ENCODE measurements at regions not wholly inside any gene's neighbourhood (a gene's known extent, or its start where the extent isn't known, plus 50 kb on each side); places are given as distances from the start of the nearest gene placed in this dataset.
A peak's percentile ranks its signal among the peaks of the same experiment; 100 is the strongest.

DNA sequence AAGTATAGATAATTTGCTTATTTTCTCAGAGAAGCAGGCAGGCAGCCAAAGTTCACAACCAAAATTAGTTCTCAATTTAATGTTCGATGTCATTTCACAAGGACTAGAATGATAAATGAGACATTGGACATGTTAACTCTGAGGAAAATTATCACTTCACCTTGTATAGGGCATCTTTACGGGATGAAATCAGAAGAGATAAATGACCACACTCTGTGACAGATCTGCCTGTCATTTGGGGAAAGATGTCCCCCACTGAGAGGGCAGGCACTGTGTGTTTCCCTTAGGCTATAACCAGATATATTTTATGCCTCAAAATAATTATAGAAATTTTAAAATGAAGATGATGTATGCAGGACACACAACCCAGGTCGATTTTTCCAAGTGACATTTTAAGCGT, 642.9 kb downstream of the BRINP3 start:
- Mint-ChIP-seq H3K4me3 (ENCODE audit: unreplicated experiment) (no peak overlapping the region), H3K9me3 (ENCODE audit: low read depth) (no peaks in the 10 kb centered on the region), H3K36me3 (ENCODE audit: low read depth) (no peaks in the 10 kb centered on the region), H3K4me1 (ENCODE audit: low read depth) (peaks cover 4% of the 10 kb centered on the region), H3K27ac (ENCODE audit: unreplicated experiment) (no peak overlapping the region), H3K27me3 (ENCODE audit: low read depth) (no peaks in the 10 kb centered on the region)
- TF ChIP-seq CTCF (IDR thresholded peaks at IDR 0.05), result no peak
- DNase-seq (ENCODE audit: low spot score), result no peak

GRCh38 chr1:189847613-189848012, 630.1 kb downstream of the BRINP3 start:
- Mint-ChIP-seq H3K4me3 (ENCODE audit: unreplicated experiment) (no peak overlapping the region), H3K27ac (ENCODE audit: unreplicated experiment) (no peak overlapping the region), H3K4me1 (ENCODE audit: low read depth) (no peaks in the 10 kb centered on the region), H3K27me3 (ENCODE audit: low read depth) (no peaks in the 10 kb centered on the region), H3K36me3 (ENCODE audit: low read depth) (no peaks in the 10 kb centered on the region), H3K9me3 (ENCODE audit: low read depth) (peaks cover 4% of the 10 kb centered on the region)
- TF ChIP-seq CTCF (IDR thresholded peaks at IDR 0.05), result no peak
- DNase-seq (ENCODE audit: low spot score), result no peak

- no peaks in the 10 kb centered on the region for H3K27me3 Mint-ChIP-seq (ENCODE audit: low read depth)
- H3K4me1 Mint-ChIP-seq (ENCODE audit: low read depth), result no peaks in the 10 kb centered on the region
- no peak for TF ChIP-seq CTCF (IDR thresholded peaks at IDR 0.05)
- no peak overlapping the region for H3K4me3 Mint-ChIP-seq (ENCODE audit: unreplicated experiment)
- no peak for DNase-seq (ENCODE audit: low spot score)
- no peaks in the 10 kb centered on the region for H3K36me3 Mint-ChIP-seq (ENCODE audit: low read depth)
- no peak overlapping the region for H3K27ac Mint-ChIP-seq (ENCODE audit: unreplicated experiment)
- peaks cover 18% of the 10 kb centered on the region for H3K9me3 Mint-ChIP-seq (ENCODE audit: low read depth)
Observed at GRCh38 chr1:189851806-189852367, 625.8 kb downstream of the BRINP3 start.

DNA sequence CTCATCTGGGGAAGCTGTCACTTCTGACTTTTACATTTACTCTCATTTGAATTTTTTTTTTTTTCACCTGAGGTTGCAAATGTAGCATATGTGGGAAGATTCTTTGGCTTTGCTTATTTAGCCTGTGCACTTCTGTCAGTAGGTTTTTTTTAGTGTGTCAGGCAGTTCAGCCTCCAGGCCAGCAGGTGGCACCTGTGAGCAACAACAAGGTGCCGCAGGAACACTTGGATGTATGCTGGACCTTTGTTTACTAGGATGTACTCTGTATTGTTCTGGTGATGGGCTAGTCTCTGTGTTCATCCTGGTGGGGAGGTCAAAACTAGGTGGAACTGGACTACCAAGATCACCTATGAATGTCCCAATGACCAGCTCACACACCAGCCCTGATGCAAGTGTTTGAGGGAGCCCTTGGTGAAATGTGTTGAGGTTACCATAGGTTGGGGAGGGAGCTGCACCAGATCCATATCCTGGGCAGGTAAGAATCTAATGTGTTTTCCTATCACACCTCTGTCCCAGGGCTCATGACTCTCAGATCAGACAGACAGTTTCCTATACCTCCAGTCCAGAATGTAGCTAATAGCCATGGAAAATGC, 618.2 kb downstream of the BRINP3 start:
- peaks cover 32% of the 10 kb centered on the region for H3K9me3 Mint-ChIP-seq (ENCODE audit: low read depth)
- H3K4me1 Mint-ChIP-seq (ENCODE audit: low read depth), result no peaks in the 10 kb centered on the region
- H3K27ac Mint-ChIP-seq (ENCODE audit: unreplicated experiment), result no peak overlapping the region
- TF ChIP-seq CTCF (IDR thresholded peaks at IDR 0.05), result peak; percentile 73
- no peak for DNase-seq (ENCODE audit: low spot score)
- H3K4me3 Mint-ChIP-seq (ENCODE audit: unreplicated experiment), result no peak overlapping the region
- H3K36me3 Mint-ChIP-seq (ENCODE audit: low read depth), result no peaks in the 10 kb centered on the region
- H3K27me3 Mint-ChIP-seq (ENCODE audit: low read depth), result no peaks in the 10 kb centered on the region

DNA sequence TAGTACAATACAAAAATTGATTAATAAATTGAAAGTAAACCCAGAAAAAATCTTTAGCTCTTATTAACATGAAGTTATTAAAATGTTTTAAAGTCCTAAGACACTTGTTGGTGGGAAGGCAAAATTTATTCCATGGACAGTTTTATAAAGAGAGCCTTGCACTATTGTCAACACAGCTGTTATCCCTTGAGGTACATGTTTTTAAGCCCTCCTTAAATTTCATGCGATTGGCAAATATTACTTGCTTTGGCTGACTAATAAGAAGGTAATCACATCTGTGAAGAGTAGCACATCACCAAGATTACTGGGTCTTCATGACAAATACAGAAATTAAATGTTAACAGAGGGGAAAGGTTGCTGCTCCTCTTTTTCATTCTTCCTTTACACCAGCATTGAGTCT, 611.1 kb downstream of the BRINP3 start:
- no peak for TF ChIP-seq CTCF (IDR thresholded peaks at IDR 0.05)
- DNase-seq (ENCODE audit: low spot score), result no peak
- H3K27me3 Mint-ChIP-seq (ENCODE audit: low read depth), result no peaks in the 10 kb centered on the region
- no peak overlapping the region for H3K4me3 Mint-ChIP-seq (ENCODE audit: unreplicated experiment)
- H3K27ac Mint-ChIP-seq (ENCODE audit: unreplicated experiment), result no peak overlapping the region
- H3K4me1 Mint-ChIP-seq (ENCODE audit: low read depth), result no peaks in the 10 kb centered on the region
- H3K36me3 Mint-ChIP-seq (ENCODE audit: low read depth), result no peaks in the 10 kb centered on the region
- no peaks in the 10 kb centered on the region for H3K9me3 Mint-ChIP-seq (ENCODE audit: low read depth)

Measured in chondrocyte (in vitro differentiated cells).